Activated CD4-positive, alpha-beta T cell treated with anti-CD3 and anti-CD28 coated beads for 36 hours (primary cell): ENCODE measurements at regions not wholly inside any gene's neighbourhood (a gene's known extent, or its start where the extent isn't known, plus 50 kb on each side); places are given as distances from the start of the nearest gene placed in this dataset.

Experiments used
- ATAC-seq: fragments of 200-7000 bp; cut with Tn5 transposase; one replicate; pipeline ENCODE4 v1.10.0; 2021; ENCODE audit warnings: mild to moderate bottlenecking, moderate library complexity
- CTCF ChIA-PET: fragments of 350-600 bp; sonication (Branson Sonifier 250); formaldehyde crosslinking; loops from one replicate; lab custom pipeline; 2021; ENCODE audit warnings: antibody characterized with exemption; lab: Charles Lee
- POLR2A ChIA-PET: fragments of 350-600 bp; sonication (Branson Sonifier 250); formaldehyde crosslinking; loops from one replicate; lab custom pipeline; 2021; ENCODE audit warnings: antibody characterized with exemption, inconsistent platforms; lab: Charles Lee
- DNase-seq: peaks from one replicate; pipeline ENCODE4 v3.0.0-alpha.2; 2020
- H3K27ac Mint-ChIP-seq: one replicate; pipeline ENCODE4 v1.8.0; 2021; ENCODE audit warnings: mixed read lengths
- H3K27me3 Mint-ChIP-seq: one replicate; pipeline ENCODE4 v1.8.0; 2021; ENCODE audit warnings: mixed read lengths
- H3K36me3 Mint-ChIP-seq: one replicate; pipeline ENCODE4 v1.8.0; 2021; ENCODE audit warnings: low read depth, mixed read lengths
- H3K4me1 Mint-ChIP-seq: one replicate; pipeline ENCODE4 v1.8.0; 2021; ENCODE audit warnings: mixed read lengths
- H3K4me3 Mint-ChIP-seq: one replicate; pipeline ENCODE4 v1.8.0; 2021; ENCODE audit warnings: mild to moderate bottlenecking, moderate library complexity, mixed read lengths
- H3K9me3 Mint-ChIP-seq: one replicate; pipeline ENCODE4 v1.8.0; 2021; ENCODE audit warnings: low read depth, mixed read lengths
- intact Hi-C, 2 experiments: fragments of 100-400 bp; cut with DNase I in 1 of 2; cut with micrococcal nuclease in 1 of 2; formaldehyde crosslinking; loops; one replicate each; pipeline versions ENCODE4 v1.14.2 to v1.15.1; 2022 to 2024; cut with DNase I, micrococcal nuclease

DNA sequence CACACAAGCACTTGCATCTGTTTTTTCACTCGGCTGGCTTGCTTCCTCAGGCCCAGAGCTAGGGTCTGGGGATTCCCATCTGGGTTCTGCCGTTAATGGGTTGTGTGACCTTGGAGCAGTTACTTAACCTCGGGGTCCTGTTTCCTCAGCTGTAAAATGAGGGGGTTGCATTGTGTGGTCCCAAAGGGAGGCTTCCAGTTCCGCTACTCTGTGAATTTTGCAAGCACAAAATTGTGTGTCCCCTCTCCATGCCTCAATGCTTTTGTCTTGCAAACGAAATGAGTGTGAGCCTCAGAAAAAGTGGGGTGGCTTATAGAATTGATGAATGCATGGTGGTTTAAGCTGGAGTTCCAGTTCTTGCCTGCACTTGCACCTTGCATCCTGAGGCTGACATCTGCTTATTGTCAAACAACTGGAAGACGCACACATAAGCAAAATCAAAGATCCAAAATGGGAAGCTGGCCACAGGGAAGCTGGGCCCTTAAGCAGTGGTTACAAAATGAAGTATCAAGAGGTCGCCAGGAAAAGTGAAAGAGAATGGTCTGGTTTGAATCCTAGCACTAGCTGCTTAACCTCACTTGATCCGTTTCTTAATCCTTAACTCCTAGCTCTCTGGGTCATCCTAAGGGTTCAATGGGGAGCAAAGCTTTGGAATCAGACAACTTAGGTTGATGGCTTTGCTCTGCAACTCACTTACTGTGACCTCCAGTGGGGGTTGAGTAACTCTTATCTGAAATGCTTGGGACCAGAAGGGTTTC, 490.6 kb downstream of the DHX35 start:
- no peak overlapping the region for H3K27ac Mint-ChIP-seq
- DNase-seq (no peak), ATAC-seq (no peak)
- intact Hi-C loops = no loop called here
- CTCF ChIA-PET = interaction anchor here (1.0 kb wide), 1 partner anchor 15 kb away, joined by 3 read pairs; no protein-coding TSS in a partner anchor
- POLR2A ChIA-PET = no interaction called here
- no peak overlapping the region for H3K4me3 Mint-ChIP-seq
- H3K36me3 Mint-ChIP-seq = no peaks in the 10 kb centered on the region
- H3K4me1 Mint-ChIP-seq = no peaks in the 10 kb centered on the region
- H3K27me3 Mint-ChIP-seq = peaks cover 10% of the 10 kb centered on the region
- no peaks in the 10 kb centered on the region for H3K9me3 Mint-ChIP-seq

DNA sequence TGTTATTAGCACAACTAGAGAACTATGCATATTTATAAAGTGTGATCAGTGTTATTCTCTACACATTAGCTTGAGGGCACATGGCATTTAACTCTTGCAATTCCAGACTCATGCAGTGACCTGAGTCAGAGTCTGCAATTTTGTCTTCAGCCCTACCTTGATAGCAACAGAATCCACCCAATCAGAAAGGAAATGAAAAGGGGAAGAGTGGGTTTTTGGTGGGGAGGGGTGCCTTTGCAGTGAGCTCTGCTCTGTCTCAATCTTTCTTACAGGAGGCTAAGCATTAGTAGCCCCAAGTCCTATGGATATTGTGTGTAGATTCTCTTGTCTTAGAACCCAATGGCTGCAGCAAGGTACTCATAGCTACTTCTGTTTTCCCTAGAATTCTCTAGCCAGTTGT, 489.2 kb downstream of the DHX35 start:
- ChIA-PET POLR2A (no interaction called here), CTCF (no interaction called here)
- ATAC-seq (no peak), DNase-seq (no peak)
- H3K27me3 Mint-ChIP-seq = peaks cover 9% of the 10 kb centered on the region
- H3K9me3 Mint-ChIP-seq = no peaks in the 10 kb centered on the region
- H3K36me3 Mint-ChIP-seq = no peaks in the 10 kb centered on the region
- no peak overlapping the region for H3K4me3 Mint-ChIP-seq
- no peak overlapping the region for H3K27ac Mint-ChIP-seq
- intact Hi-C loops = no loop called here
- no peaks in the 10 kb centered on the region for H3K4me1 Mint-ChIP-seq

DNA sequence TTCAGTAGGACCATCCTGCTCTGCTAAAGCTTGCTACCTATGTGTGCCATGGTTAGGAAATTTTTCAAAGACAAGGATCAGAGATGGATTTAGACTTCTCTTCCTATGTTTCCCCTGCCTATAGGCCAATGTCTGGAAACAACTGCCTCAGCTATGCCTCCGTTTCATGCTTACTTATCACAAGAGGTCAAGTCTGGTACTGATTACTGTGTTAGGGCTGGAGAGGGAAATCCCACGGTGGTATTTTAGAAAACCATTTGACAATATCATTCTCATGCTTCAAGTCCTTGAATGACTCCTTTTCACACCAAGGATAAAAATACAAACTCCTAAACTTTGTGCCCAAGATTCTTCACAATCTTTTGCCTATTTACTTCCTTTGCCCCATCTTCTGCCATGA, 484.3 kb downstream of the DHX35 start:
- H3K27ac Mint-ChIP-seq = no peak overlapping the region
- peaks cover 2% of the 10 kb centered on the region for H3K27me3 Mint-ChIP-seq
- no peak for DNase-seq
- no peak for ATAC-seq
- no peaks in the 10 kb centered on the region for H3K4me1 Mint-ChIP-seq
- intact Hi-C loops = no loop called here
- CTCF ChIA-PET = interaction anchor here (1.5 kb wide), 1 partner anchor 10 kb away, joined by 4 read pairs; no protein-coding TSS in a partner anchor
- H3K9me3 Mint-ChIP-seq = no peaks in the 10 kb centered on the region
- H3K4me3 Mint-ChIP-seq = no peak overlapping the region
- POLR2A ChIA-PET = no interaction called here
- no peaks in the 10 kb centered on the region for H3K36me3 Mint-ChIP-seq

DNA sequence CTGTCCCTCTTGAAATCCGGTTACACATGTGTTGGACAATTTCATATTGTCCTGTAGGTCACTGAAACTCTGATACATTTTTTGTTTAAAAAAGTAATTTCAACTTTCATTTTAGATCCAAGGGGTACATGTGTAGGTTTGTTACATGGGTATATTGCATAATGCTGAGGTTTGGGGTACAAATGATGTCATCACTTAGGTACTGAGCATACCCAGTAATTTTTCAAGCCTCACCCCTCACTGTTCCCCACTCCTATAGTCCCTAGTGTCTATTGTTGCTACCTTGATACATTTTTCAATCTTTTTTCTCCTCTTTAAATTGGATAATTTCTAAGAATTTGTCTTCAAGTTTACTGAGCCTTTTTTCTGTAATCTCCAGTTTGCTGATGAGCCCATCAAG, 483.0 kb downstream of the DHX35 start:
- ChIA-PET CTCF (no interaction called here), POLR2A (no interaction called here)
- ATAC-seq = no peak

DNA sequence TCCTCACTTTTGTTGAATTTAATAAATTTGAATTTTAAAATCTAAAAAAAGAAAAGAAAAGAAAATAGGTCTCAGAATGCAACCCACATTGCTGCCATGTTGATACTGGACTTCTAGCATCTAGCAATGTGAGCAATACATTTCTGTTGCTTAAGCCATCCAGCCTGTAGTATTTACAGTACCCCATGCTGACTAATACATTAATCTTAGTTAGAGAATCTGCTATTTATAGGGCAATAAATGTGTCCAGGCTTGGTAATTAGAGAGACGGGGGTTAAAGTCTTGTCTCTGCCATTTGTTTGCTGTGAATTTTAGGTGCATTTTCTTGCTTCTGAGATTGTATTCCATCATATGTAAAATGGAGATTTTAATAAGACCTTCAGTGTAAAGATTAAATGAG, 471.3 kb downstream of the DHX35 start:
- no peaks in the 10 kb centered on the region for H3K4me1 Mint-ChIP-seq
- ATAC-seq = no peak
- H3K9me3 Mint-ChIP-seq = peaks cover 3% of the 10 kb centered on the region
- no peak overlapping the region for H3K4me3 Mint-ChIP-seq
- ChIA-PET POLR2A (no interaction called here), CTCF (interaction anchor here (0.6 kb wide), 1 partner anchor 141 kb away, joined by 3 read pairs; no protein-coding TSS in a partner anchor)
- no peaks in the 10 kb centered on the region for H3K27me3 Mint-ChIP-seq
- intact Hi-C loops = no loop called here
- no peaks in the 10 kb centered on the region for H3K36me3 Mint-ChIP-seq
- no peak overlapping the region for H3K27ac Mint-ChIP-seq
- no peak for DNase-seq

More for the DNA sequence above, 483.0 kb downstream of the DHX35 start:
- intact Hi-C loops = no loop called here
- Mint-ChIP-seq H3K27me3 (peaks cover 2% of the 10 kb centered on the region), H3K4me1 (no peaks in the 10 kb centered on the region), H3K9me3 (no peaks in the 10 kb centered on the region), H3K36me3 (no peaks in the 10 kb centered on the region), H3K27ac (no peak overlapping the region), H3K4me3 (no peak overlapping the region)
- no peak for DNase-seq

DNA sequence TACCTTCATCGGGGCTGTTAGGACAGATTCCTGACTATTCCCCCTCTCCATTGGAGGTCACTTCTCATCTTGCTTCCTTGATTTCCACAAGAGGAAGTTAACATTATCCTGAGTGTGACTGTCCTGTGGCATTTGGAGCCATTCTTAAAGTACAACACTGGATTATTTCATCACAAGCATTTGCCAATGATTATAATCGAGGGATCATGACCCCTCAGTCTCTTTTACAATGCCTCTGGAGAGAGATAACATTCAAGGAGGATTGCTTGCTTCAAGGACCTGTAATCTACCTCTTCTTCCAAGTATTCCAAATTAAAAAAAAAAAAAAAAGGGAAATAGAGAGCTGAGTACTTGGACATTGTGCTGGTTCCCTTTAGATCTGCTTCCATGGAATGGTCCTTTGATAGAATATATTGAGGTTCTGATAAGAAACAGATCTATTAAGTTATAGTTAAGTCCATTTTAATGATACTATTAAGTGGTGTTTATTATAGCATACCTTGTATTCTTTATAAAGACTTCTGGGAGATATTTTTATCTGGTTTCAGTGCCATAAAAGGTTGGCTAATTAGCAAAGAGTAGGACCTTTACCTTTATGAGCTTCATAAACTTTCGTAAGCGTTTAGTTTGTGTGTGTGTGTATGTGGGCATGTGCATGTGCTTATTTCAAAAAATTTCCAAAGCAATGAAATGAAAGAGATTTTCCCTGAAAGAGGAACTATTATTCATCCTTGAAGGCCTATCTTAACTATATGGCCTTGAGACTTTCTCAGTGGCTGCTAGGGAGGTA, 469.1 kb downstream of the DHX35 start:
- intact Hi-C loops = no loop called here
- peaks cover 3% of the 10 kb centered on the region for H3K9me3 Mint-ChIP-seq
- no peak overlapping the region for H3K4me3 Mint-ChIP-seq
- no peaks in the 10 kb centered on the region for H3K27me3 Mint-ChIP-seq
- ATAC-seq (no peak), DNase-seq (no peak)
- CTCF ChIA-PET = no interaction called here
- no peaks in the 10 kb centered on the region for H3K4me1 Mint-ChIP-seq
- H3K27ac Mint-ChIP-seq = no peak overlapping the region
- H3K36me3 Mint-ChIP-seq = no peaks in the 10 kb centered on the region
- POLR2A ChIA-PET = no interaction called here

DNA sequence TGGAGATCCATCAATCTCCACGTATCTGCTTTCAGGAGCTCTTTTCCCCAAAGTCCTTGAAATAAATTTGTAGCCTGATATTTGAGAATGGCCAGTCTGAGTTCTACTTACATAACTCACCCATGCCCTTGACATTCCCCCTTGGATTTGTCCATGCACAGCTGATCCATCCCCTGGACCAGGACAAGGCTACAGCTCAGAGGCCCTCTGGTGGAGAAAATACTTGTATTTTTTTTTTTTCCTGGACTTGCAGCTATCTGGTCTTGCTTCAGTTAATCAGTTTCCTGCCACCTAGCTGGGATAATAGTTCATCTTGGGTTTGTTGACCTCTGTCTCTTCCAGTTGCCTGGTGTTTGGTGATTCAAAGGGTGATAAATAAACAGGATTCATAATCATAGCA, 467.6 kb downstream of the DHX35 start:
- ATAC-seq (no peak), DNase-seq (no peak)
- H3K4me1 Mint-ChIP-seq = no peaks in the 10 kb centered on the region
- POLR2A ChIA-PET = no interaction called here
- no peaks in the 10 kb centered on the region for H3K27me3 Mint-ChIP-seq
- no peaks in the 10 kb centered on the region for H3K36me3 Mint-ChIP-seq
- H3K4me3 Mint-ChIP-seq = no peak overlapping the region
- peaks cover 3% of the 10 kb centered on the region for H3K9me3 Mint-ChIP-seq
- intact Hi-C loops = no loop called here
- CTCF ChIA-PET = interaction anchor here (0.6 kb wide), 1 partner anchor 1561 kb away, joined by 3 read pairs; no protein-coding TSS in a partner anchor
- H3K27ac Mint-ChIP-seq = no peak overlapping the region

DNA sequence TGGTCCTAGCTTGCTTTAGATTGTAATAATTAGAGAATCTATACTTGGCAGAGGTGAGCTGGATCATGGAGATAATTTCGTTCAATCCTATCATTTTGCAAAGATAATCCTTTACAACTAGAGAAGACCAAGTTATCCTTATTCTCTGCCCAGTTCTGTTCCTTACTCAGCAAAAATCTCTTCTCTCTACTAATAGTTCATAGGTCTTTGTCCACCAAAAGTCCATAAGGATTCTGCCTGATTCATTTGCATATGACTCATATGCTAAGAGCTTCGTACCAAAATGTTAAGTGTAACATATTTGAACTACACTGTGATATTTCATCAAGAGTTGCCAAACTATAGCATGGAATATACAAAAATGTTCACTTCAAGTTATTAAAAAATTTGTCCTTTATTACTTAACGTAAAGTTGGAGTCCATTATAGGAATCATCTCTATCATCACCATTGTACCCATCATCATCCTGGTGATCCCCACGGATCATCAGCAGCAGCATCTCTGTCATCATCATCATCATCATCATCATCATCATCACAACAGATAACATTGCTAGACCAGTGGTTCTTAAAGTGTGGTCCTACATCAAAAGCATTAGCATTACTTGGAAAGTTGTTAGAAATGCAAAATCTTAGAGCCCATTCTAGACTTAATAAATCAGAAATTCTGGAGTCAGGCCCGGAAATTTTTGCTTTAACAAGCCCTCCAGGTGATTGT, 463.0 kb downstream of the DHX35 start:
- H3K4me3 Mint-ChIP-seq = no peak overlapping the region
- DNase-seq (no peak), ATAC-seq (no peak)
- no peaks in the 10 kb centered on the region for H3K27me3 Mint-ChIP-seq
- no peaks in the 10 kb centered on the region for H3K36me3 Mint-ChIP-seq
- H3K27ac Mint-ChIP-seq = no peak overlapping the region
- POLR2A ChIA-PET = no interaction called here
- no peaks in the 10 kb centered on the region for H3K9me3 Mint-ChIP-seq
- no peaks in the 10 kb centered on the region for H3K4me1 Mint-ChIP-seq
- intact Hi-C loops = no loop called here
- CTCF ChIA-PET = interaction anchor here (0.6 kb wide), 1 partner anchor 1371 kb away, joined by 4 read pairs; no protein-coding TSS in a partner anchor

DNA sequence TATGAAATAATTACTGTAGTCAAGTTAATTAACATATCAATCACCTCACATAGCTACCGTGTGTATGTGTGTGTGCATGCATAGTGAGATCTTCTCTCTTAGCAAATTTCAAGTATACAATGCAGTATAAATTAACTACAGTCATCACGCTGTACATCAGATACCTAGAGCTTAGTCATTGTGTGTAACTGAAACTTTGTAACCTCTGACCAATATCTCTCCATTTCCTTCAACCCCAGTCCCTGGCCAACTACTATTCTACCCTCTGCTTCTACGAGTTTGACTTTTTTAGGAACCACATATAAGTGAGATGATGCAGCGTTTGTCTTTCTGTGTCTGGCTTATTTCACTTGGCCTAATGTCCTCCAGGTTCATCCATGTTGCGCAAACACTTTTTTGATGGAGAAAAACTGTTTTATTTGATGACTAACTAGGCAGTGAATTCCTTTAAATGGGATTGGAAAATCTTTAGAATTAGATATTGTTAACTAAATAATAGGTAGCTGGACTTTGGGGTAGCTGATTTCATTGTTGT, 459.5 kb downstream of the DHX35 start:
- intact Hi-C loops = no loop called here
- no peaks in the 10 kb centered on the region for H3K36me3 Mint-ChIP-seq
- CTCF ChIA-PET = no interaction called here

DNA sequence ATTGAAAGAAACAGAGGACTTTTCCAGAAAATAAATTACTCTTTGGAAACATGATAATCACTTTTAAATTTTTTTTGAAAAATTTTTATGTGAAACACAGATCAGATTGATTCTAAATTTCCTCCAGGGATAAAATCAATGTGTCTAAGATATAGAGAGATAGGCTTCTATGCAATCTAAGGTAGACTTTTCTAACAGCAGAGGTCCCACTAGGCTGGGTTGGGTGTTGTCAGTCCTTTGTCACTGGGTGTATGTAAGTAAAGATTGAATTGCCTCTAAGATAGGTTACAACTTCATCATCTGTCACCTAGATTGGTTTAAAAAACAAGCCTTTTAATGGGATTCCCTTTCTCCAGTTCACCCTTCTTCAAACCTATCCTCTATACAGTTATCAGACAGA, 449.9 kb downstream of the DHX35 start:
- no peak overlapping the region for H3K27ac Mint-ChIP-seq
- no peak overlapping the region for H3K4me3 Mint-ChIP-seq
- H3K27me3 Mint-ChIP-seq = peaks cover 2% of the 10 kb centered on the region
- no peaks in the 10 kb centered on the region for H3K4me1 Mint-ChIP-seq
- intact Hi-C loops = no loop called here
- ChIA-PET CTCF (interaction anchor here (0.8 kb wide), 1 partner anchor 1533 kb away, joined by 3 read pairs; no protein-coding TSS in a partner anchor), POLR2A (no interaction called here)
- H3K9me3 Mint-ChIP-seq = no peaks in the 10 kb centered on the region
- DNase-seq (no peak), ATAC-seq (no peak)
- no peaks in the 10 kb centered on the region for H3K36me3 Mint-ChIP-seq

More for the DNA sequence above, 459.5 kb downstream of the DHX35 start:
- H3K4me1 Mint-ChIP-seq = no peaks in the 10 kb centered on the region
- no peak overlapping the region for H3K27ac Mint-ChIP-seq
- DNase-seq = no peak
- POLR2A ChIA-PET = no interaction called here
- H3K9me3 Mint-ChIP-seq = no peaks in the 10 kb centered on the region
- no peak overlapping the region for H3K4me3 Mint-ChIP-seq
- ATAC-seq = no peak
- H3K27me3 Mint-ChIP-seq = peaks cover 3% of the 10 kb centered on the region

DNA sequence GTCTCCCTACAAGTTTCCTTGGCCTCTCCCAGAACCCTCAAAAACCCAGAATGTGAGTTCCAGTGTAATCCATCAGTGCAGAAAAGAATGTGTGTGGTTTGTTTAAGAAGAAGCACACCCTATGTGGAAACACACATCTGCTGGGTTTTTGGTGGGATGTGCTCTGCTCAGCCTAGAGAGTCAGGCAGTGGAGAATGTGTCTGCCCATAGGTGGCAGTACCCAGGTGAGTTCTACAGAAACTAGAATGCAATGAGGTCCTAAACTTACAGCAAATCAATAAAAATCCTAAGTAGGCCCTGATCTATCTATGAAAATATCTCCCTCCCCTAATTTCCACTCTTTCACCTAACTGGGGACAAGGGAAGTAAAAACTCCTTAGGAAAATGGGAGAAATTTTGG, 437.3 kb downstream of the DHX35 start:
- H3K27ac Mint-ChIP-seq = no peak overlapping the region
- H3K4me1 Mint-ChIP-seq = no peaks in the 10 kb centered on the region
- ChIA-PET CTCF (no interaction called here), POLR2A (no interaction called here)
- DNase-seq (no peak), ATAC-seq (no peak)
- H3K9me3 Mint-ChIP-seq = no peaks in the 10 kb centered on the region
- H3K27me3 Mint-ChIP-seq = peaks cover 11% of the 10 kb centered on the region
- H3K36me3 Mint-ChIP-seq = no peaks in the 10 kb centered on the region
- intact Hi-C loops = no loop called here
- H3K4me3 Mint-ChIP-seq = no peak overlapping the region
